GM12872 (cell line): ENCODE measurements at regions not wholly inside any gene's neighbourhood (a gene's known extent, or its start where the extent isn't known, plus 50 kb on each side); places are given as distances from the start of the nearest gene placed in this dataset.

Source experiments
- CTCF ChIP-seq: IDR thresholded peaks from 3 replicates; pipeline ENCODE4 v1.5.1; 2011; ENCODE audit warnings: low read depth, mild to moderate bottlenecking, low read length, moderate library complexity; ENCODE audit not compliant: insufficient read depth

- TF ChIP-seq CTCF = no peak
These were observed 326.1 kb downstream of the STIM2 start for GRCh38 chr4:27186710-27187109.

- no peak for TF ChIP-seq CTCF
These were observed 327.1 kb downstream of the STIM2 start for GRCh38 chr4:27187786-27188185.

GRCh38 chr4:27189683-27190082 lies 329.0 kb downstream of the STIM2 start:
- no peak for TF ChIP-seq CTCF

GRCh38 chr4:27191592-27191991 lies 331.0 kb downstream of the STIM2 start:
- no peak for TF ChIP-seq CTCF

- no peak for TF ChIP-seq CTCF
These were observed 334.0 kb downstream of the STIM2 start for GRCh38 chr4:27194599-27195176.

- no peak for TF ChIP-seq CTCF
These were observed 337.6 kb downstream of the STIM2 start for GRCh38 chr4:27198246-27198645.

GRCh38 chr4:27198971-27199370 lies 338.3 kb downstream of the STIM2 start:
- no peak for TF ChIP-seq CTCF
